ENCODE measurements at regions not wholly inside any gene's neighbourhood (a gene's known extent, or its start where the extent isn't known, plus 50 kb on each side); places are given as distances from the start of the nearest gene placed in this dataset.

DNA sequence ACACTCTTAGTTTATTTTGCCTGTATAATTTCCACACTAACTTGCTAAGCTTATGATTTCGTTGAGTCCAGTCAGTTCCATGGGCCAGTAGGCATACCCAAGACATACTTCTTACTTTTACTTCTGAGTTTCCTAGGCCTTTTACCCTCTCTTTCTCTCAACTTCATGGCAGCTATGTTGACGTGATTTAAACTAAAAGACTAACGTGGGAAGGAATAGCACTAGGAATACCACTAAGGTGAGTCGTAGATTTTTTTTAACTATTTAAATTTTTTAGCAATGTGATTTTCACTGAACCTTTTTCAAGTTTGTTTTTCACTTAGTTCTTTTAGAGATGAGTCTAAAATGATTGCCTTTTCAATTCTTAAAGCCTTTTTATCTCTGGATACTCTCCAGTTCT, 793.5 kb upstream of the NOVA1 start:
- Histone ChIP-seq H3K27me3 (ENCODE audit: control insufficient read depth, low read length) (no peaks in the 10 kb centered on the region), H3K9me3 (ENCODE audit: control insufficient read depth, insufficient read depth, low read length) (no peaks in the 10 kb centered on the region; the same call in 1 of the 2 replicates), H4K20me1 (ENCODE audit: control insufficient read depth, insufficient read depth, low read depth, low read length) (no peaks in the 10 kb centered on the region), H3K4me2 (ENCODE audit: low read length) (no peak overlapping the region), H3F3A (ENCODE audit: control insufficient read depth, insufficient read depth) (no peaks in the 10 kb centered on the region), H3K36me3 (ENCODE audit: control insufficient read depth, low read length) (no peaks in the 10 kb centered on the region), H3K27ac (ENCODE audit: low read depth, low read length) (no peak overlapping the region), H3K4me1 (ENCODE audit: control insufficient read depth, low read length) (no peaks in the 10 kb centered on the region), H3K79me2 (ENCODE audit: control insufficient read depth, low read length) (no peaks in the 10 kb centered on the region), H3K9me2 (replicated peaks; ENCODE audit: control insufficient read depth, low read length) (no peaks in the 10 kb centered on the region), H3K4me3 (ENCODE audit: low read length) (no peak overlapping the region)
- TF ChIP-seq, protein P1, sequence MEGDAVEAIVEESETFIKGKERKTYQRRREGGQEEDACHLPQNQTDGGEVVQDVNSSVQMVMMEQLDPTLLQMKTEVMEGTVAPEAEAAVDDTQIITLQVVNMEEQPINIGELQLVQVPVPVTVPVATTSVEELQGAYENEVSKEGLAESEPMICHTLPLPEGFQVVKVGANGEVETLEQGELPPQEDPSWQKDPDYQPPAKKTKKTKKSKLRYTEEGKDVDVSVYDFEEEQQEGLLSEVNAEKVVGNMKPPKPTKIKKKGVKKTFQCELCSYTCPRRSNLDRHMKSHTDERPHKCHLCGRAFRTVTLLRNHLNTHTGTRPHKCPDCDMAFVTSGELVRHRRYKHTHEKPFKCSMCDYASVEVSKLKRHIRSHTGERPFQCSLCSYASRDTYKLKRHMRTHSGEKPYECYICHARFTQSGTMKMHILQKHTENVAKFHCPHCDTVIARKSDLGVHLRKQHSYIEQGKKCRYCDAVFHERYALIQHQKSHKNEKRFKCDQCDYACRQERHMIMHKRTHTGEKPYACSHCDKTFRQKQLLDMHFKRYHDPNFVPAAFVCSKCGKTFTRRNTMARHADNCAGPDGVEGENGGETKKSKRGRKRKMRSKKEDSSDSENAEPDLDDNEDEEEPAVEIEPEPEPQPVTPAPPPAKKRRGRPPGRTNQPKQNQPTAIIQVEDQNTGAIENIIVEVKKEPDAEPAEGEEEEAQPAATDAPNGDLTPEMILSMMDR (IDR thresholded peaks at IDR 0.05; ENCODE audit: low read depth, low read length, poor library complexity, severe bottlenecking): no peak
- no peak for TF ChIP-seq EZH2phosphoT487 (IDR thresholded peaks at IDR 0.05; ENCODE audit: borderline replicate concordance, low read length)

- Histone ChIP-seq H3F3A (ENCODE audit: control insufficient read depth, insufficient read depth) (no peaks in the 10 kb centered on the region), H3K4me1 (ENCODE audit: control insufficient read depth, low read length) (no peaks in the 10 kb centered on the region), H3K4me3 (ENCODE audit: low read length) (no peak overlapping the region), H3K79me2 (ENCODE audit: control insufficient read depth, low read length) (no peaks in the 10 kb centered on the region), H4K20me1 (ENCODE audit: control insufficient read depth, insufficient read depth, low read depth, low read length) (no peaks in the 10 kb centered on the region), H3K27me3 (ENCODE audit: control insufficient read depth, low read length) (no peaks in the 10 kb centered on the region), H3K27ac (ENCODE audit: low read depth, low read length) (no peak overlapping the region), H3K9me3 (ENCODE audit: control insufficient read depth, insufficient read depth, low read length) (no peaks in the 10 kb centered on the region; the same call in 1 of the 2 replicates), H3K4me2 (ENCODE audit: low read length) (no peak overlapping the region), H3K9me2 (replicated peaks; ENCODE audit: control insufficient read depth, low read length) (no peaks in the 10 kb centered on the region), H3K36me3 (ENCODE audit: control insufficient read depth, low read length) (no peaks in the 10 kb centered on the region)
- TF ChIP-seq EZH2phosphoT487 (IDR thresholded peaks at IDR 0.05; ENCODE audit: borderline replicate concordance, low read length): no peak
- TF ChIP-seq, protein P1 (IDR thresholded peaks at IDR 0.05; ENCODE audit: low read depth, low read length, poor library complexity, severe bottlenecking): no peak
Measured at GRCh38 chr14:27392153-27392552, 794.3 kb upstream of the NOVA1 start.

GRCh38 chr14:27409944-27410343, 812.1 kb upstream of the NOVA1 start:
- Histone ChIP-seq H4K20me1 (ENCODE audit: control insufficient read depth, insufficient read depth, low read depth, low read length) (no peaks in the 10 kb centered on the region), H3F3A (ENCODE audit: control insufficient read depth, insufficient read depth) (no peaks in the 10 kb centered on the region), H3K27me3 (ENCODE audit: control insufficient read depth, low read length) (no peaks in the 10 kb centered on the region), H3K36me3 (ENCODE audit: control insufficient read depth, low read length) (no peaks in the 10 kb centered on the region), H3K27ac (ENCODE audit: low read depth, low read length) (no peak overlapping the region), H3K9me2 (replicated peaks; ENCODE audit: control insufficient read depth, low read length) (no peaks in the 10 kb centered on the region), H3K4me1 (ENCODE audit: control insufficient read depth, low read length) (no peaks in the 10 kb centered on the region), H3K9me3 (ENCODE audit: control insufficient read depth, insufficient read depth, low read length) (no peaks in the 10 kb centered on the region), H3K79me2 (ENCODE audit: control insufficient read depth, low read length) (no peaks in the 10 kb centered on the region), H3K4me3 (ENCODE audit: low read length) (no peak overlapping the region), H3K4me2 (ENCODE audit: low read length) (no peak overlapping the region)
- TF ChIP-seq, protein P1 (IDR thresholded peaks at IDR 0.05; ENCODE audit: low read depth, low read length, poor library complexity, severe bottlenecking): no peak
- TF ChIP-seq EZH2phosphoT487 (IDR thresholded peaks at IDR 0.05; ENCODE audit: borderline replicate concordance, low read length): no peak

GRCh38 chr14:27410981-27411380, 813.1 kb upstream of the NOVA1 start:
- H3F3A ChIP-seq (ENCODE audit: control insufficient read depth, insufficient read depth): no peaks in the 10 kb centered on the region

More at GRCh38 chr14:27410981-27411380, 813.1 kb upstream of the NOVA1 start:
- no peak overlapping the region for H3K27ac ChIP-seq (ENCODE audit: low read depth, low read length)
- H3K4me2 ChIP-seq (ENCODE audit: low read length): no peak overlapping the region
- no peaks in the 10 kb centered on the region for H3K9me3 ChIP-seq (ENCODE audit: control insufficient read depth, insufficient read depth, low read length)
- H3K4me1 ChIP-seq (ENCODE audit: control insufficient read depth, low read length): no peaks in the 10 kb centered on the region
- no peaks in the 10 kb centered on the region for H3K27me3 ChIP-seq (ENCODE audit: control insufficient read depth, low read length)
- no peak overlapping the region for H3K4me3 ChIP-seq (ENCODE audit: low read length)
- H3K9me2 ChIP-seq (replicated peaks; ENCODE audit: control insufficient read depth, low read length): no peaks in the 10 kb centered on the region
- no peaks in the 10 kb centered on the region for H4K20me1 ChIP-seq (ENCODE audit: control insufficient read depth, insufficient read depth, low read depth, low read length)
- TF ChIP-seq, protein P1 (IDR thresholded peaks at IDR 0.05; ENCODE audit: low read depth, low read length, poor library complexity, severe bottlenecking): no peak
- H3K36me3 ChIP-seq (ENCODE audit: control insufficient read depth, low read length): no peaks in the 10 kb centered on the region
- no peaks in the 10 kb centered on the region for H3K79me2 ChIP-seq (ENCODE audit: control insufficient read depth, low read length)

Measured in DOHH2 (cell line).